Liver (tissue), 3 donors: ENCODE measurements at regions not wholly inside any gene's neighbourhood (a gene's known extent, or its start where the extent isn't known, plus 50 kb on each side); places are given as distances from the start of the nearest gene placed in this dataset.

Source experiments
- CTCF ChIP-seq: fragments of 150-350 bp; IDR thresholded peaks from 2 replicates; pipeline ENCODE4 v1.5.1; 2017; ENCODE audit warnings: improper control_type of control experiment, low read depth, low read length; ENCODE audit not compliant: missing input control
- EGR1 ChIP-seq, 2 donors: IDR thresholded peaks; 2 replicates each; pipeline ENCODE4 v1.6.1; 2016 to 2018; ENCODE audit warnings: antibody characterized with exemption in 2 of 2, low read depth in 2 of 2
- JUND ChIP-seq, 2 donors: IDR thresholded peaks; 2 replicates each; pipeline ENCODE4 v1.6.1; 2016; ENCODE audit warnings: antibody characterized with exemption in 2 of 2
- TAF1 ChIP-seq: conservative IDR thresholded peaks from 2 replicates; pipeline ENCODE4 v1.6.1; 2016; ENCODE audit warnings: antibody characterized with exemption, mild to moderate bottlenecking
- donor health status: healthy.
- donor health status: healthy.

- no peak for TF ChIP-seq EGR1 (IDR thresholded peaks at IDR 0.05; ENCODE audit: low read depth in 2 of 2)
- TF ChIP-seq TAF1, result no peak
- no peak for TF ChIP-seq CTCF
- no peak for TF ChIP-seq JUND (IDR thresholded peaks at IDR 0.05)
Observed at GRCh38 chr3:72535772-72536171, 312.5 kb downstream of the SHQ1 start.
